SK-N-SH treated with all-trans-retinoic acid at 6 μM for 48 hours (cell line): ENCODE measurements at regions not wholly inside any gene's neighbourhood (a gene's known extent, or its start where the extent isn't known, plus 50 kb on each side); places are given as distances from the start of the nearest gene placed in this dataset.

Experiments used
- ATAC-seq: fragments of 200-7000 bp; cut with Tn5 transposase; 3 replicates; pipeline ENCODE4 v1.9.1; 2020; ENCODE audit warnings: mild to moderate bottlenecking, moderate library complexity
- ARNTL ChIP-seq: fragments of 450-650 bp; formaldehyde crosslinking; IDR thresholded peaks from 2 replicates; pipeline ENCODE4 v1.5.0; 2020; ENCODE audit warnings: low read depth, mild to moderate bottlenecking, moderate library complexity, borderline replicate concordance
- BACH2 ChIP-seq: fragments of 250-450 bp; sonication (Bioruptor Pico); IDR thresholded peaks from 2 replicates; pipeline ENCODE4 v1.9.0; 2021; ENCODE audit warnings: mild to moderate bottlenecking, borderline replicate concordance
- CSDC2 ChIP-seq: fragments of 250-450 bp; sonication (Bioruptor Pico); IDR thresholded peaks from 2 replicates; pipeline ENCODE4 v1.5.0; 2020; ENCODE audit warnings: mild to moderate bottlenecking, moderate library complexity
- GLIS3 ChIP-seq: fragments of 250-450 bp; sonication (Bioruptor Pico); IDR thresholded peaks from 2 replicates; pipeline ENCODE4 v1.5.0; 2020; ENCODE audit warnings: mild to moderate bottlenecking, moderate library complexity
- ISL1 ChIP-seq: fragments of 250-450 bp; sonication (Bioruptor Pico); IDR thresholded peaks from 2 replicates; pipeline ENCODE4 v2.1.2; 2022; ENCODE audit warnings: mild to moderate bottlenecking, moderate library complexity
- OSR1 ChIP-seq: fragments of 250-450 bp; sonication (Bioruptor Pico); IDR thresholded peaks from 2 replicates; pipeline ENCODE4 v1.8.0; 2022; ENCODE audit warnings: moderate library complexity, mild to moderate bottlenecking, inconsistent platforms
- PPARA ChIP-seq: fragments of 250-450 bp; sonication (Bioruptor Pico); IDR thresholded peaks from 2 replicates; pipeline ENCODE4 v1.5.0; 2020; ENCODE audit warnings: mild to moderate bottlenecking, borderline replicate concordance
- RARB ChIP-seq: fragments of 250-450 bp; sonication (Bioruptor Pico); IDR thresholded peaks from 2 replicates; pipeline ENCODE4 v1.8.0; 2021; ENCODE audit warnings: mild to moderate bottlenecking, moderate library complexity
- SNAI2 ChIP-seq: fragments of 250-450 bp; sonication (Bioruptor Pico); IDR thresholded peaks from 2 replicates; pipeline ENCODE4 v1.5.0; 2020; ENCODE audit warnings: mild to moderate bottlenecking, moderate library complexity
- TCF4 ChIP-seq: fragments of 250-450 bp; sonication (Bioruptor Pico); IDR thresholded peaks from 2 replicates; pipeline ENCODE4 v1.8.0; 2021; ENCODE audit warnings: mild to moderate bottlenecking, moderate library complexity, borderline replicate concordance
- TOX ChIP-seq: fragments of 250-450 bp; sonication (Bioruptor Pico); IDR thresholded peaks from 2 replicates; pipeline ENCODE4 v1.8.0; 2021; ENCODE audit warnings: mild to moderate bottlenecking, moderate library complexity, borderline replicate concordance
- ZC3H10 ChIP-seq: fragments of 250-450 bp; sonication (Bioruptor Pico); IDR thresholded peaks from 2 replicates; pipeline ENCODE4 v1.5.1; 2021; ENCODE audit warnings: mild to moderate bottlenecking, moderate library complexity
- ZFP3 ChIP-seq: fragments of 250-450 bp; sonication (Bioruptor Pico); IDR thresholded peaks from 2 replicates; pipeline ENCODE4 v1.5.0; 2020; ENCODE audit warnings: mild to moderate bottlenecking, moderate library complexity
- ZFP30 ChIP-seq: fragments of 450-650 bp; formaldehyde crosslinking; IDR thresholded peaks from 2 replicates; pipeline ENCODE4 v1.5.0; 2022; ENCODE audit warnings: mild to moderate bottlenecking, moderate library complexity
- ZNF565 ChIP-seq: fragments of 450-650 bp; formaldehyde crosslinking; conservative IDR thresholded peaks from 2 replicates; pipeline ENCODE4 v1.5.0; 2020; ENCODE audit warnings: low read depth, mild to moderate bottlenecking, moderate library complexity
- ZNF70 ChIP-seq: fragments of 450-650 bp; formaldehyde crosslinking; IDR thresholded peaks from 2 replicates; pipeline ENCODE4 v1.5.0; 2020; ENCODE audit warnings: mild to moderate bottlenecking, moderate library complexity
- ZNF8 ChIP-seq: fragments of 450-650 bp; formaldehyde crosslinking; IDR thresholded peaks from 2 replicates; pipeline ENCODE4 v1.5.0; 2020; ENCODE audit warnings: mild to moderate bottlenecking, moderate library complexity
- TF ChIP-seq, protein P1 (sequence below): fragments of 250-450 bp; sonication (Bioruptor Pico); IDR thresholded peaks from 2 replicates; pipeline ENCODE4 v1.5.1; 2020; ENCODE audit warnings: low read depth, mild to moderate bottlenecking, moderate library complexity
- TF ChIP-seq, protein P2 (sequence below): fragments of 250-450 bp; sonication (Bioruptor Pico); IDR thresholded peaks from 2 replicates; pipeline ENCODE4 v1.8.0; 2020; ENCODE audit warnings: mild to moderate bottlenecking, moderate library complexity, borderline replicate concordance
- TF ChIP-seq, protein P3 (sequence below): fragments of 250-450 bp; sonication (Bioruptor Pico); IDR thresholded peaks from 2 replicates; pipeline ENCODE4 v1.8.0; 2021; ENCODE audit warnings: low read depth, mild to moderate bottlenecking, moderate library complexity, borderline replicate concordance
- TF ChIP-seq, protein P4 (sequence below): fragments of 250-450 bp; sonication (Bioruptor Pico); IDR thresholded peaks from 2 replicates; pipeline ENCODE4 v1.5.0; 2020; ENCODE audit warnings: mild to moderate bottlenecking, moderate library complexity
- TF ChIP-seq, protein P5 (sequence below): fragments of 250-450 bp; sonication (Bioruptor Pico); IDR thresholded peaks from 2 replicates; pipeline ENCODE4 v1.5.1; 2021; ENCODE audit warnings: mild to moderate bottlenecking, moderate library complexity

DNA sequence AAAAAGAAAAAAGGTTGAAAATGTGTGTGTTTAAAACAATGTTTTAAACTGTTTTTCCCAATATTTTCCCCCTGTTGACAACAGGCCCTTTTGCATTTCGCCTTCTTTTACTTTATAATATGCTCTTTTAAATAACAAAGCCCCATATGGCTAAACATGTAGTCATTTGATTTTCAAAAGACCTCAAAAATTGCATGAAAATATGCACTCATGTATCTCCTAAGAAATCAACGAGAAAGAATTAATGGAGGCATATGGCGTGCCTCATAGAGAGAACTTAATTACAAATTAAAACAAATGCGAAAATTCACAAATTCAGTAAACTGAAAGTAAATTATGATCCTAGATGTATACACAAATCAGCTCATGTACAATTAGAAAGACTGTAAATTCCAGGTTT, 202.6 kb upstream of the FOXN3 start:
- TF ChIP-seq, protein P1, sequence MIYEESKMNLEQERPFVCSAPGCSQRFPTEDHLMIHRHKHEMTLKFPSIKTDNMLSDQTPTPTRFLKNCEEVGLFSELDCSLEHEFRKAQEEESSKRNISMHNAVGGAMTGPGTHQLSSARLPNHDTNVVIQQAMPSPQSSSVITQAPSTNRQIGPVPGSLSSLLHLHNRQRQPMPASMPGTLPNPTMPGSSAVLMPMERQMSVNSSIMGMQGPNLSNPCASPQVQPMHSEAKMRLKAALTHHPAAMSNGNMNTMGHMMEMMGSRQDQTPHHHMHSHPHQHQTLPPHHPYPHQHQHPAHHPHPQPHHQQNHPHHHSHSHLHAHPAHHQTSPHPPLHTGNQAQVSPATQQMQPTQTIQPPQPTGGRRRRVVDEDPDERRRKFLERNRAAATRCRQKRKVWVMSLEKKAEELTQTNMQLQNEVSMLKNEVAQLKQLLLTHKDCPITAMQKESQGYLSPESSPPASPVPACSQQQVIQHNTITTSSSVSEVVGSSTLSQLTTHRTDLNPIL (CRISPR knock-in tag) = no peak
- TF ChIP-seq GLIS3 (no peak), TOX (CRISPR knock-in tag) (no peak), ZC3H10 (CRISPR knock-in tag) (no peak), ZNF70 (no peak), RARB (no peak), PPARA (CRISPR knock-in tag) (no peak), SNAI2 (CRISPR knock-in tag) (no peak), ZNF8 (CRISPR knock-in tag) (no peak), BACH2 (no peak), ARNTL (CRISPR knock-in tag) (no peak), TCF4 (CRISPR knock-in tag) (no peak), ISL1 (CRISPR knock-in tag) (no peak), ZNF565 (no peak), OSR1 (CRISPR knock-in tag) (no peak), ZFP30 (no peak)
- TF ChIP-seq, protein P2, sequence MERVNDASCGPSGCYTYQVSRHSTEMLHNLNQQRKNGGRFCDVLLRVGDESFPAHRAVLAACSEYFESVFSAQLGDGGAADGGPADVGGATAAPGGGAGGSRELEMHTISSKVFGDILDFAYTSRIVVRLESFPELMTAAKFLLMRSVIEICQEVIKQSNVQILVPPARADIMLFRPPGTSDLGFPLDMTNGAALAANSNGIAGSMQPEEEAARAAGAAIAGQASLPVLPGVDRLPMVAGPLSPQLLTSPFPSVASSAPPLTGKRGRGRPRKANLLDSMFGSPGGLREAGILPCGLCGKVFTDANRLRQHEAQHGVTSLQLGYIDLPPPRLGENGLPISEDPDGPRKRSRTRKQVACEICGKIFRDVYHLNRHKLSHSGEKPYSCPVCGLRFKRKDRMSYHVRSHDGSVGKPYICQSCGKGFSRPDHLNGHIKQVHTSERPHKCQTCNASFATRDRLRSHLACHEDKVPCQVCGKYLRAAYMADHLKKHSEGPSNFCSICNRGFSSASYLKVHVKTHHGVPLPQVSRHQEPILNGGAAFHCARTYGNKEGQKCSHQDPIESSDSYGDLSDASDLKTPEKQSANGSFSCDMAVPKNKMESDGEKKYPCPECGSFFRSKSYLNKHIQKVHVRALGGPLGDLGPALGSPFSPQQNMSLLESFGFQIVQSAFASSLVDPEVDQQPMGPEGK (CRISPR knock-in tag) = no peak
- TF ChIP-seq, protein P3, sequence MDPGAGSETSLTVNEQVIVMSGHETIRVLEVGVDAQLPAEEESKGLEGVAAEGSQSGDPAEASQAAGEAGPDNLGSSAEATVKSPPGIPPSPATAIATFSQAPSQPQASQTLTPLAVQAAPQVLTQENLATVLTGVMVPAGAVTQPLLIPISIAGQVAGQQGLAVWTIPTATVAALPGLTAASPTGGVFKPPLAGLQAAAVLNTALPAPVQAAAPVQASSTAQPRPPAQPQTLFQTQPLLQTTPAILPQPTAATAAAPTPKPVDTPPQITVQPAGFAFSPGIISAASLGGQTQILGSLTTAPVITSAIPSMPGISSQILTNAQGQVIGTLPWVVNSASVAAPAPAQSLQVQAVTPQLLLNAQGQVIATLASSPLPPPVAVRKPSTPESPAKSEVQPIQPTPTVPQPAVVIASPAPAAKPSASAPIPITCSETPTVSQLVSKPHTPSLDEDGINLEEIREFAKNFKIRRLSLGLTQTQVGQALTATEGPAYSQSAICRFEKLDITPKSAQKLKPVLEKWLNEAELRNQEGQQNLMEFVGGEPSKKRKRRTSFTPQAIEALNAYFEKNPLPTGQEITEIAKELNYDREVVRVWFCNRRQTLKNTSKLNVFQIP (CRISPR knock-in tag) = no peak
- TF ChIP-seq, protein P4, sequence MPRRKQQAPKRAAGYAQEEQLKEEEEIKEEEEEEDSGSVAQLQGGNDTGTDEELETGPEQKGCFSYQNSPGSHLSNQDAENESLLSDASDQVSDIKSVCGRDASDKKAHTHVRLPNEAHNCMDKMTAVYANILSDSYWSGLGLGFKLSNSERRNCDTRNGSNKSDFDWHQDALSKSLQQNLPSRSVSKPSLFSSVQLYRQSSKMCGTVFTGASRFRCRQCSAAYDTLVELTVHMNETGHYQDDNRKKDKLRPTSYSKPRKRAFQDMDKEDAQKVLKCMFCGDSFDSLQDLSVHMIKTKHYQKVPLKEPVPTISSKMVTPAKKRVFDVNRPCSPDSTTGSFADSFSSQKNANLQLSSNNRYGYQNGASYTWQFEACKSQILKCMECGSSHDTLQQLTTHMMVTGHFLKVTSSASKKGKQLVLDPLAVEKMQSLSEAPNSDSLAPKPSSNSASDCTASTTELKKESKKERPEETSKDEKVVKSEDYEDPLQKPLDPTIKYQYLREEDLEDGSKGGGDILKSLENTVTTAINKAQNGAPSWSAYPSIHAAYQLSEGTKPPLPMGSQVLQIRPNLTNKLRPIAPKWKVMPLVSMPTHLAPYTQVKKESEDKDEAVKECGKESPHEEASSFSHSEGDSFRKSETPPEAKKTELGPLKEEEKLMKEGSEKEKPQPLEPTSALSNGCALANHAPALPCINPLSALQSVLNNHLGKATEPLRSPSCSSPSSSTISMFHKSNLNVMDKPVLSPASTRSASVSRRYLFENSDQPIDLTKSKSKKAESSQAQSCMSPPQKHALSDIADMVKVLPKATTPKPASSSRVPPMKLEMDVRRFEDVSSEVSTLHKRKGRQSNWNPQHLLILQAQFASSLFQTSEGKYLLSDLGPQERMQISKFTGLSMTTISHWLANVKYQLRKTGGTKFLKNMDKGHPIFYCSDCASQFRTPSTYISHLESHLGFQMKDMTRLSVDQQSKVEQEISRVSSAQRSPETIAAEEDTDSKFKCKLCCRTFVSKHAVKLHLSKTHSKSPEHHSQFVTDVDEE (CRISPR knock-in tag) = no peak
- TF ChIP-seq, protein P5, sequence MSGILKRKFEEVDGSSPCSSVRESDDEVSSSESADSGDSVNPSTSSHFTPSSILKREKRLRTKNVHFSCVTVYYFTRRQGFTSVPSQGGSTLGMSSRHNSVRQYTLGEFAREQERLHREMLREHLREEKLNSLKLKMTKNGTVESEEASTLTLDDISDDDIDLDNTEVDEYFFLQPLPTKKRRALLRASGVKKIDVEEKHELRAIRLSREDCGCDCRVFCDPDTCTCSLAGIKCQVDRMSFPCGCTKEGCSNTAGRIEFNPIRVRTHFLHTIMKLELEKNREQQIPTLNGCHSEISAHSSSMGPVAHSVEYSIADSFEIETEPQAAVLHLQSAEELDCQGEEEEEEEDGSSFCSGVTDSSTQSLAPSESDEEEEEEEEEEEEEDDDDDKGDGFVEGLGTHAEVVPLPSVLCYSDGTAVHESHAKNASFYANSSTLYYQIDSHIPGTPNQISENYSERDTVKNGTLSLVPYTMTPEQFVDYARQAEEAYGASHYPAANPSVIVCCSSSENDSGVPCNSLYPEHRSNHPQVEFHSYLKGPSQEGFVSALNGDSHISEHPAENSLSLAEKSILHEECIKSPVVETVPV (CRISPR knock-in tag) = no peak
- TF ChIP-seq, all 23 proteins: peak for 0
- ATAC-seq = no peak

DNA sequence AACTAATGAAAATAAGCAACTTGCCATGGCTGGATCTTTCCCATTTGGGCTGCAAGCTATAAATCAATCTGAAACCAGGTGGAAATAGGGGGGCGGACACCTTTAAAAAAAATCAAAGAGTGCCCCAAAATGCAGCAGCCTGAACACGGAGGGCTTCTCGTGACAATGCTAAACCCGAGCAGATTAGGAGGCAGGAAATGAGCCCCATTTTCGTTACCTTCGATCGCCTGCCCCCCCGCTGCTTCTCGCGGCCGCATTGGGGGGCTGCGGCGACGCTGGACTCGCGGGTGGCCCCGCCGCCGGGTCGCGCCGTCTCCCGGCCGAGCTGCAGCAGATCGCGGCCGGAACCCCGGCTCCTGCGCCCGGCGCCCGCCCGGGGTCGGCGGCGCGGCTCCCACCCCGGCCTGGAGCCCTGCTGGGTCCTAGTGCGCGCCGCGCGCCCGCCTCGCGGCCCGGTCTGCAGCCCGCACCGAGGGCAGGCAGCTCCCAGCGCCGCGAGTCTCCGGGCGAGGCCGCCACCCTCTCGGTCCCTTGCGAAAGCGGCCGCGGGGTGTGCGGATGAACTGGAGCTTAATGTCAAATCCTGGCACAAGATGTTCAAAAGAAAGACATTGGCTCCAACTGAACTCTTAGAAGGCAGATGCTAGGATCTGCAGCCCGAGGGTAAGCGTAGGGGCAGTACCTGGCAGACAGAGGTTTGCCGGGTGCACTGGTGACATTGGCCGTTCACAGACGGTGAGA, 201.9 kb upstream of the FOXN3 start:
- TF ChIP-seq ZNF70 (no peak), ZNF565 (no peak), ISL1 (CRISPR knock-in tag) (no peak), BACH2 (no peak), PPARA (CRISPR knock-in tag) (no peak), TCF4 (CRISPR knock-in tag) (no peak), ARNTL (CRISPR knock-in tag) (no peak)
- peak; percentile 89 for ATAC-seq

DNA sequence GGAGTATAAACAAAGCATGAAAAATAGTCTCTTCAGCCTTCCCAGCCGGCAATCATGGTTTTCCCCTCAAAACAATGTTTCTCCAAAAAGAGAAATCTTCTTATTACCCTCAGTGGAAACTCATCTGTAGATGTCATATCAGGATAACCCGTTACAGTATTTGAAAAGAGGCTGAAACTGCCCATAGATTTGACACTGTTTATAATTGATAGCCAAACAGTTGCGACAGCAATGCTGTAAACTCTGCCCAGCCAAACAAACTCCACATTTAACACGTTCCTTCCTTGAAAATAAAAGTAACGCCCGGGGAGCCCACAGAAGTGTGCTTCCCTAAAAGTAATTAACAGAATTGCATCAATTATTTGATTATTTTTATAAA, 201.3 kb upstream of the FOXN3 start:
- ATAC-seq = peak; percentile 26
- TF ChIP-seq, protein P1 (CRISPR knock-in tag) = no peak
- TF ChIP-seq ZFP3 (CRISPR knock-in tag) (no peak), ZNF8 (CRISPR knock-in tag) (no peak), ZFP30 (no peak), RARB (no peak), ZNF565 (no peak), SNAI2 (CRISPR knock-in tag) (no peak), CSDC2 (CRISPR knock-in tag) (no peak), ZC3H10 (CRISPR knock-in tag) (no peak), ARNTL (CRISPR knock-in tag) (no peak), TOX (CRISPR knock-in tag) (no peak)
- TF ChIP-seq, protein P2 (CRISPR knock-in tag) = no peak
- TF ChIP-seq, protein P5 (CRISPR knock-in tag) = no peak
